ENCODE measurements at regions not wholly inside any gene's neighbourhood (a gene's known extent, or its start where the extent isn't known, plus 50 kb on each side); places are given as distances from the start of the nearest gene placed in this dataset.

DNA sequence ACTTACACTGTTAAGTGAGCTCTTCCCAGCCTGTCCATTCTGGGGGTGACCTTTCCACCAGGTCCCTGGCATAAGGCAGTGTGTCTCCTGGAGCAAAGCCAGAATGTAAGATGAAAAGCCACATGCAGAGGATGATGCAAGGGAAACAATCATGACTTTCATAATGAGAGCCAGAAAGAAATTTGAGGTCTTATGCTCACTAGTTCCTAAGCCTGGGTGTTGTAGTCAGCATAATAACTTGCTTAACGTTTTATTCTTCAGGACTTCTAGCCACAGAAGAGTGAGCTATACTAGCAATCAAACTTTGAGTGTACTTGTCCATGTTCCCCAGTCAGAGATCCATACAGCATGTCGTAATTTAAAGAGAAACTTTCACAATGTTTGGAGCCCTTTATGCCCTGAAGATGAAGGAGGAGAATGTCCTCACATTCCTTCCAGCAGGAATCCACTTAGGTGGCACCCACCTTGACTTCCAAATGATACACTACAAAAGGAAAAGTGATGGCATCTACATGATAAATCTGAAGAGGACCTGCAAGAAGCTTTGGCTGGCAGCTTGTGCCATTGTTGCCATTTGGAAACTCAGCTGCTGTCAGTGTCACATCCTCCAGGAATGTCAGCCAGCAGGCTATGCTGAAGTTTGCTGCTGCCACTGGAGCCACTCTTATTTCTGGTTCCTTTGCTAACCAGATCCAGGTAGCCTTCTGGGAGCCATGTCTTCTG, 60.5 kb upstream of the FOXD3 start:
- H3K36me3 ChIP-seq (replicated peaks in 1 of 2; ENCODE audit: control extremely low read depth in 1 of 2, control insufficient read depth in 1 of 2, extremely low read depth in 1 of 2, insufficient read depth in 2 of 2, low read length in 1 of 2): no peaks in the 10 kb centered on the region
- no peaks in the 10 kb centered on the region for H3K4me1 ChIP-seq (ENCODE audit: control insufficient read depth in 2 of 2, insufficient read depth in 2 of 2, low read length in 2 of 2)
- no peak for ATAC-seq (ENCODE audit: low read depth)
- no CpG with 5 or more reads among the region's 2 CpGs for WGBS (ENCODE audit: insufficient coverage)
- no peaks in the 10 kb centered on the region for H3K27me3 ChIP-seq (replicated peaks in 1 of 4; ENCODE audit: control extremely low read depth in 1 of 4, control insufficient read depth in 3 of 4, insufficient read depth in 4 of 4, low read length in 3 of 4)
- no peaks in the 10 kb centered on the region for H4K20me1 ChIP-seq (ENCODE audit: control insufficient read depth, insufficient read depth, low read length, poor library complexity, severe bottlenecking)
- Mint-ChIP-seq H3K27me3 (peaks cover 13% of the 10 kb centered on the region), H3K9me3 (ENCODE audit: insufficient read depth) (no peaks in the 10 kb centered on the region), H3K4me3 (no peak overlapping the region), H3K4me1 (no peaks in the 10 kb centered on the region), H3K27ac (no peak overlapping the region)
- H3K9ac ChIP-seq (ENCODE audit: low read length): no peak overlapping the region
- H3K4me3 ChIP-seq (ENCODE audit: control extremely low read depth in 1 of 5, extremely low read depth in 1 of 5, insufficient read depth in 1 of 5, low read depth in 2 of 5, low read length in 4 of 5): no peak overlapping the region
- no peaks in the 10 kb centered on the region for H3K9me3 ChIP-seq (ENCODE audit: control extremely low read depth in 1 of 3, control insufficient read depth in 2 of 3, insufficient read depth in 1 of 3, low read length in 2 of 3)
- H3K27ac ChIP-seq (ENCODE audit: low read length in 2 of 2): no peak overlapping the region
- H3K4me2 ChIP-seq (replicated peaks; ENCODE audit: low read depth, low read length, poor library complexity, severe bottlenecking): no peak overlapping the region
- DNase-seq: no peak
- POLR2A ChIA-PET: no interaction called here
- H3K79me2 ChIP-seq (ENCODE audit: control insufficient read depth, insufficient read depth, low read length): no peaks in the 10 kb centered on the region
- TF ChIP-seq EZH2 (IDR thresholded peaks at IDR 0.05; ENCODE audit: borderline replicate concordance, insufficient read depth, low read depth, low read length, poor library complexity, severe bottlenecking) (no peak), CTCF (IDR thresholded peaks at IDR 0.05) (no peak)
- no peak overlapping the region for H2AFZ ChIP-seq (ENCODE audit: insufficient read depth, low read depth, low read length, poor library complexity, severe bottlenecking)
- CTCF ChIA-PET: no interaction called here
- intact Hi-C loops (cut with micrococcal nuclease): no loop called here

DNA sequence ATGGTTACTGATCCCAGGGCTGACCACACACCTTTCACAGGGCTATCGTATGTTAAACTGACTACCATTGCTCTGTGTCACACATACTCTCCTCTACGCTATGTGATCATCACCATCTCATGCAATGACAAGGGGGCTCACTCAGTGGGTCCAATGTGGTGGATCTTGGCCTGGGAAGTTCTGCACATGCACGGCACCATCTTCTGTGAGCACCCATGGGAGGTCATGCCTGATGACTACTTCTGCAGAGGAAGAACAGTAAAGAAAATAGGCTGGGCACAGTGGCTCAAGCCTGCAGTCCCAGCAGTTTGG, 60.0 kb upstream of the FOXD3 start:
- no peak for ATAC-seq (ENCODE audit: low read depth)
- Histone ChIP-seq H4K20me1 (ENCODE audit: control insufficient read depth, insufficient read depth, low read length, poor library complexity, severe bottlenecking) (no peaks in the 10 kb centered on the region), H3K9me3 (ENCODE audit: control extremely low read depth in 1 of 3, control insufficient read depth in 2 of 3, insufficient read depth in 1 of 3, low read length in 2 of 3) (no peaks in the 10 kb centered on the region), H3K79me2 (ENCODE audit: control insufficient read depth, insufficient read depth, low read length) (no peaks in the 10 kb centered on the region), H3K27me3 (replicated peaks in 1 of 4; ENCODE audit: control extremely low read depth in 1 of 4, control insufficient read depth in 3 of 4, insufficient read depth in 4 of 4, low read length in 3 of 4) (no peaks in the 10 kb centered on the region), H3K4me1 (ENCODE audit: control insufficient read depth in 2 of 2, insufficient read depth in 2 of 2, low read length in 2 of 2) (no peaks in the 10 kb centered on the region), H3K4me2 (replicated peaks; ENCODE audit: low read depth, low read length, poor library complexity, severe bottlenecking) (no peak overlapping the region), H2AFZ (ENCODE audit: insufficient read depth, low read depth, low read length, poor library complexity, severe bottlenecking) (no peak overlapping the region), H3K4me3 (ENCODE audit: control extremely low read depth in 1 of 5, extremely low read depth in 1 of 5, insufficient read depth in 1 of 5, low read depth in 2 of 5, low read length in 4 of 5) (no peak overlapping the region), H3K9ac (ENCODE audit: low read length) (no peak overlapping the region), H3K27ac (ENCODE audit: low read length in 2 of 2) (no peak overlapping the region), H3K36me3 (replicated peaks in 1 of 2; ENCODE audit: control extremely low read depth in 1 of 2, control insufficient read depth in 1 of 2, extremely low read depth in 1 of 2, insufficient read depth in 2 of 2, low read length in 1 of 2) (no peaks in the 10 kb centered on the region)
- TF ChIP-seq CTCF (IDR thresholded peaks at IDR 0.05): no peak
- TF ChIP-seq EZH2 (IDR thresholded peaks at IDR 0.05; ENCODE audit: borderline replicate concordance, insufficient read depth, low read depth, low read length, poor library complexity, severe bottlenecking): no peak
- H3K27me3 Mint-ChIP-seq: peaks cover 12% of the 10 kb centered on the region
- no peaks in the 10 kb centered on the region for H3K9me3 Mint-ChIP-seq (ENCODE audit: insufficient read depth)
- ChIA-PET CTCF (no interaction called here), POLR2A (no interaction called here)
- no peak overlapping the region for H3K4me3 Mint-ChIP-seq
- DNase-seq: no peak
- H3K27ac Mint-ChIP-seq: no peak overlapping the region
- intact Hi-C loops (cut with micrococcal nuclease): no loop called here
- 73% methylated on average over 1 of the region's 3 CpGs for WGBS (ENCODE audit: insufficient coverage)
- no peaks in the 10 kb centered on the region for H3K4me1 Mint-ChIP-seq

All from B cell (primary cell).